IMR-90 (cell line): ENCODE measurements at regions not wholly inside any gene's neighbourhood (a gene's known extent, or its start where the extent isn't known, plus 50 kb on each side); places are given as distances from the start of the nearest gene placed in this dataset.
"Not testable (repeated sequence)": the region's sequence is repeated elsewhere in the genome, so short reads cannot be mapped to it uniquely, and the experiment has no call there.

ENCODE experiments used
- ATAC-seq: fragments of 200-7000 bp; cut with Tn5 transposase; 2 replicates; pipeline ENCODE4 v1.9.1; 2020; ENCODE audit warnings: low read depth, mild to moderate bottlenecking, moderate library complexity
- BruUV-seq: library from RNA; stranded (reverse); fragments of 400-500 nt; replicated peaks from 2 replicates; lab custom pipeline; 2021; lab: Mats Ljungman, UMichigan
- CTCF ChIA-PET: fragments of 300-600 bp; formaldehyde crosslinking; extraction: SDS; loops from one replicate; lab custom pipeline; 2021; ENCODE audit warnings: antibody characterized with exemption; lab: Yijun Ruan, JAX
- POLR2A ChIA-PET: fragments of 300-600 bp; sonication (Branson Sonifier 250); formaldehyde crosslinking; loops from one replicate; lab custom pipeline; 2022; ENCODE audit warnings: antibody characterized with exemption; ENCODE audit not compliant: unreplicated experiment; lab: Charles Lee
- DNase-seq: peaks from one replicate; pipeline ENCODE4 v3.0.0; 2013
- H2AFZ ChIP-seq: replicated peaks from 2 replicates; pipeline ENCODE3; 2013; ENCODE audit warnings: low read length, mild to moderate bottlenecking; ENCODE audit not compliant: poor library complexity
- H2AK5ac ChIP-seq: 2 replicates; pipeline ENCODE4 v1.6.1; 2013; ENCODE audit warnings: low read depth, low read length, inconsistent platforms
- H2AK9ac ChIP-seq: replicated peaks from 2 replicates; pipeline ENCODE3; 2013; ENCODE audit warnings: mild to moderate bottlenecking, low read depth, low read length, moderate library complexity; ENCODE audit not compliant: poor library complexity
- H2BK120ac ChIP-seq: 2 replicates; pipeline ENCODE4 v1.6.1; 2013; ENCODE audit warnings: low read depth, low read length, inconsistent platforms
- H2BK15ac ChIP-seq: 3 replicates; pipeline ENCODE4 v1.6.1; 2013; ENCODE audit warnings: low read depth, low read length, inconsistent platforms
- H2BK20ac ChIP-seq: 2 replicates; pipeline ENCODE4 v1.6.1; 2013; ENCODE audit warnings: low read depth, mild to moderate bottlenecking, inconsistent platforms, low read length, moderate library complexity
- H2BK5ac ChIP-seq: 2 replicates; pipeline ENCODE4 v1.6.1; 2013; ENCODE audit warnings: mild to moderate bottlenecking, low read depth, low read length, inconsistent platforms; ENCODE audit not compliant: poor library complexity, severe bottlenecking
- H3K14ac ChIP-seq: replicated peaks from 2 replicates; pipeline ENCODE4 v1.6.1; 2013; ENCODE audit warnings: low read depth, low read length, inconsistent platforms
- H3K18ac ChIP-seq: 2 replicates; pipeline ENCODE4 v1.6.1; 2013; ENCODE audit warnings: low read depth, low read length, control low read depth
- H3K23ac ChIP-seq: 2 replicates; pipeline ENCODE4 v1.6.1; 2013; ENCODE audit warnings: low read depth, low read length, inconsistent platforms
- H3K27ac ChIP-seq: 2 replicates; pipeline ENCODE4 v1.5.1; 2013; ENCODE audit warnings: mild to moderate bottlenecking, control low read depth, low read length; ENCODE audit not compliant: insufficient read depth
- H3K27me3 ChIP-seq: 2 replicates; pipeline ENCODE4 v1.6.1; 2013; ENCODE audit warnings: low read length; ENCODE audit not compliant: control insufficient read depth, insufficient read depth
- H3K36me3 ChIP-seq: 2 replicates; pipeline ENCODE4 v1.6.1; 2013; ENCODE audit warnings: low read length, mixed read lengths; ENCODE audit not compliant: control insufficient read depth, insufficient read depth
- H3K4ac ChIP-seq: 2 replicates; pipeline ENCODE4 v1.6.1; 2013; ENCODE audit warnings: low read depth, low read length, inconsistent platforms
- H3K4me1 ChIP-seq: 2 replicates; pipeline ENCODE4 v1.6.1; 2013; ENCODE audit warnings: low read length, mixed read lengths; ENCODE audit not compliant: control insufficient read depth, insufficient read depth
- H3K4me2 ChIP-seq: 2 replicates; pipeline ENCODE4 v1.6.1; 2013; ENCODE audit warnings: low read depth, mild to moderate bottlenecking, control low read depth, low read length, moderate library complexity
- H3K4me3 ChIP-seq: 2 replicates; pipeline ENCODE4 v1.5.1; 2013; ENCODE audit warnings: low read depth, mild to moderate bottlenecking, control low read depth, low read length, moderate library complexity; ENCODE audit not compliant: insufficient read depth
- H3K56ac ChIP-seq: 2 replicates; pipeline ENCODE4 v1.6.1; 2013; ENCODE audit warnings: low read length, inconsistent platforms; ENCODE audit not compliant: insufficient read depth; ENCODE audit errors: extremely low read depth
- H3K79me1 ChIP-seq, 2 experiments: 2 replicates each; pipeline ENCODE4 v1.6.1; 2013; ENCODE audit warnings: low read length in 2 of 2, inconsistent platforms in 1 of 2, low read depth in 1 of 2
- H3K9ac ChIP-seq: 2 replicates; pipeline ENCODE4 v1.6.1; 2013; ENCODE audit warnings: low read depth, low read length, control low read depth
- H3K9me1 ChIP-seq: 2 replicates; pipeline ENCODE4 v1.6.1; 2013; ENCODE audit warnings: low read length, inconsistent platforms; ENCODE audit not compliant: insufficient read depth
- H3K9me3 ChIP-seq: 2 replicates; pipeline ENCODE4 v1.6.1; 2013; ENCODE audit warnings: low read length; ENCODE audit not compliant: control insufficient read depth, insufficient read depth
- H4K20me1 ChIP-seq: 2 replicates; pipeline ENCODE4 v1.6.1; 2013; ENCODE audit warnings: low read length, inconsistent platforms; ENCODE audit not compliant: insufficient read depth
- H4K5ac ChIP-seq: 2 replicates; pipeline ENCODE4 v1.6.1; 2013; ENCODE audit warnings: mild to moderate bottlenecking, low read depth, low read length, control low read depth
- H4K8ac ChIP-seq, 2 experiments: 2 replicates each; pipeline ENCODE4 v1.6.1; 2013; ENCODE audit warnings: low read depth in 2 of 2, low read length in 2 of 2, control low read depth in 1 of 2, inconsistent platforms in 1 of 2
- H4K91ac ChIP-seq: 2 replicates; pipeline ENCODE4 v1.6.1; 2013; ENCODE audit warnings: low read depth, low read length, inconsistent platforms; ENCODE audit not compliant: insufficient read depth
- WGBS, 2 experiments: methylation state at CpG; one replicate each; pipeline versions ENCODE4 v1.1.5 to v1.1.7; 2013; ENCODE audit warnings: missing lambda C conversion rate in 2 of 2; ENCODE audit not compliant: insufficient read length in 1 of 2; ENCODE audit errors: extremely low coverage in 2 of 2; 5-methylcytosine and 5-hydroxymethylcytosine counted together
- dilution Hi-C: fragments of 300-500 bp; cut with HindIII; formaldehyde crosslinking; loops from one replicate; pipeline ENCODE4 v1.14.3; 2018; ENCODE audit warnings: low sequenced_read_pairs; ENCODE audit not compliant: unreplicated experiment
- in situ Hi-C: fragments of 300-500 bp; cut with MboI; formaldehyde crosslinking; loops from 3 replicates; pipeline ENCODE4 v1.14.3; 2019; ENCODE audit warnings: low sequenced_read_pairs, inconsistent platforms, mixed read lengths
- intact Hi-C: fragments of 100-400 bp; cut with micrococcal nuclease; formaldehyde crosslinking; loops from 2 replicates; pipeline ENCODE4 v1.10.0; 2022

GRCh38 chr7:150087478-150087877 is 213.7 kb downstream of the ATP6V0E2 start:
- H3K9ac ChIP-seq, CTCF ChIA-PET, H4K91ac ChIP-seq, H3K14ac ChIP-seq, H2BK5ac ChIP-seq, H3K36me3 ChIP-seq, H2BK20ac ChIP-seq, H3K4me1 ChIP-seq, H2AK9ac ChIP-seq, in situ Hi-C loops, H3K23ac ChIP-seq, H3K18ac ChIP-seq, H2AK5ac ChIP-seq, H3K79me1 ChIP-seq, dilution Hi-C loops, H4K20me1 ChIP-seq, H4K8ac ChIP-seq, POLR2A ChIA-PET, BruUV-seq, H3K9me3 ChIP-seq, H3K4me2 ChIP-seq, H3K27ac ChIP-seq, H3K4me3 ChIP-seq, DNase-seq, intact Hi-C loops, H4K5ac ChIP-seq, H2BK120ac ChIP-seq, H3K4ac ChIP-seq, H3K9me1 ChIP-seq, H3K27me3 ChIP-seq, H2BK15ac ChIP-seq, H3K56ac ChIP-seq, H2AFZ ChIP-seq, ATAC-seq: not testable (repeated sequence)
- WGBS, 2 experiments = no CpG with 5 or more reads among the region's 4 CpGs

GRCh38 chr7:150089139-150089538 is 215.4 kb downstream of the ATP6V0E2 start:
- H2AFZ ChIP-seq, H2AK5ac ChIP-seq, H3K79me1 ChIP-seq, dilution Hi-C loops, H3K4me2 ChIP-seq, H2BK20ac ChIP-seq, H2BK5ac ChIP-seq, H3K9ac ChIP-seq, H3K14ac ChIP-seq, H3K36me3 ChIP-seq, H4K91ac ChIP-seq, H3K56ac ChIP-seq, H4K5ac ChIP-seq, H2BK120ac ChIP-seq, H3K4ac ChIP-seq, intact Hi-C loops, H2AK9ac ChIP-seq, ATAC-seq, H3K9me3 ChIP-seq, H3K23ac ChIP-seq, H3K18ac ChIP-seq, CTCF ChIA-PET, H3K4me1 ChIP-seq, H3K27ac ChIP-seq, POLR2A ChIA-PET, DNase-seq, BruUV-seq, H3K27me3 ChIP-seq, H2BK15ac ChIP-seq, H3K9me1 ChIP-seq, H4K8ac ChIP-seq, in situ Hi-C loops, H3K4me3 ChIP-seq, H4K20me1 ChIP-seq: not testable (repeated sequence)
- WGBS, 2 experiments = no CpG with 5 or more reads among the region's 1 CpG
